GM19043 (cell line): ENCODE measurements at regions not wholly inside any gene's neighbourhood (a gene's known extent, or its start where the extent isn't known, plus 50 kb on each side); places are given as distances from the start of the nearest gene placed in this dataset.

ENCODE experiments used
- ATAC-seq: cut with Tn5 transposase; IDR thresholded peaks from one replicate; pipeline ENCODE4 v1.9.1; 2021; ENCODE audit warnings: low read depth; ENCODE audit not compliant: unreplicated experiment

DNA sequence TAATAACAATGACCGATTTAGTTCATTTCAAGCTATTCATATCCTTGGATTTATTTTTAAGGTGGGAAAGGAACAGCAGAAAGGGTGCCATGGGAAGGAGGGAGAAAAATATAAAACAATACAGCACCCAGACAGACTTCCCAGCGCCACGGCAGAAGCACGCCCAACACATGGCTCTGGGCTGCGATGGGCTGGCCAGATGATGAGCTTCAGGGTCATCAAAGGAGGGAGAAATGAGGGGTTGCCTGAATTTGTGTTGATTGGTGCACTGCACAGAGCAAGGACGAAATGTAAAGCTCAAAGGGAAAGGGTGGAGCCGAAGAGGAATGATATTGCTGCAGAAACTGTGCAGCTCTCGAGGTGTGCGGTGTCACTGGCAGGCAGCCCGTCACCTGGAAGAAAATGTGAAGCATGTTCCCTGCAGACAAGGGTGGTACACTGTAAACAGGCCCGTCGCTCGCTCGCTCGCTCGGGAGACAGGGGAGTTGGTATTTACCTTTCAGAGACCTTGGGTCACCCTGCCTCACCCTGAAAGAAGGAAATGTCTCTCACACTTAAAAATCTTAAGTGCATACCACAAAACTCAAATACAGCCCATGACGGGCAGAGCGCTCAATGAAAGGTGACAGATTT is 195.5 kb upstream of the CTAGE1 start:
- ATAC-seq = no peak

DNA sequence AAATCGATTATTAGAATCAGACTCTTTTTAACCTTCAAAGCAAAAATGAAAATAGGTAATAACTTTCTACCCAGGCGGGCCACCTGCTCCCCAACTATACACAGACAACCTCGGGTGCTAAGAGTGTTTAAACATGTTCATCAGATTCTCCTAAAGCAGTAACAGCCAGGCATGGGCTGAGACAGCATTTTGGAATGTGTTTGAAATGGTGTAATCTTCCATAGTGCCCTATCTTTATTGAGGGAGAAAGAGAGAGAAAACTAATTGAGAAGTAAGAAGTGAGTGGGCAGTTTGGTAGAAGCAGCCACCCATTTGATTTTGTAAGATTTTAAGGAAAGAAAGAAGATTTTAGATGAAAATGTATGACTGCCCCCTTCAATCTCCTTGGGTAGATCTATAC is 196.1 kb upstream of the CTAGE1 start:
- ATAC-seq = no peak

DNA sequence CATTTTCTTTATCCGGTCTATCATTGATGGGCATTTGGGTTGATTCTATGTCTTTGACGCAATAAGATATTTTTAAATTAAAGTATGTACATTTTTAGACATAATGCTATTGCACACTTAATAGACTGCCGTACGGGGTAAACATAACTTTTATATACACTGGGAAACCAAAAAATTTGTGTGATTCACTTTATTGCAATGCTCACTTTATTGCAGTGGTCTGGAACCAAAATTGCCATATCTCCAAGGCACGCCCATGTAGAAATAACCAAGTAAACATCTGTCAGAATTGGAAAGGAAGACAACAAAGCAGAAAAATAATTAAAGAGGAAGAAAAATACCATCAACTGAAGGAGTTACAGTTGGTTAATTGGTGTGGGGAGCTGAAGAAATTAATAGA is 205.8 kb upstream of the CTAGE1 start:
- ATAC-seq = no peak

DNA sequence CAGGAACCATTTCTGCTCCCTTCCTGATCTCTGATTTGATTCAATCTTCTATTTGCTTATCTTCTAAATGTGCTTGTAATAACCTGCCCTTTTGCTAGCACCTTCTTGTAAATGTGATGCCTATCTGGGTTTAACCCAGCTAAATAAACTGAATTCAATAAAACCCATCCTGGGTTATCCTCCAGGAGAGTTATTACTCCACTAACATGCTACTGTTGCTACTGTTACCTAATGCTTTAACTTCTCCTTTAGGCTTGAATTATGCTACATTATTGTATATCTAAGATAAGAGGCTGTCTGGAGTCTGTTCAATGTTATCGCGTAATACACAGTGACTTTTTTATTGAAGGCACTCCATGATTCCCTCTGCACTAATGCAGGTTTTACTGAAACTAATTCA is 206.5 kb upstream of the CTAGE1 start:
- no peak for ATAC-seq

DNA sequence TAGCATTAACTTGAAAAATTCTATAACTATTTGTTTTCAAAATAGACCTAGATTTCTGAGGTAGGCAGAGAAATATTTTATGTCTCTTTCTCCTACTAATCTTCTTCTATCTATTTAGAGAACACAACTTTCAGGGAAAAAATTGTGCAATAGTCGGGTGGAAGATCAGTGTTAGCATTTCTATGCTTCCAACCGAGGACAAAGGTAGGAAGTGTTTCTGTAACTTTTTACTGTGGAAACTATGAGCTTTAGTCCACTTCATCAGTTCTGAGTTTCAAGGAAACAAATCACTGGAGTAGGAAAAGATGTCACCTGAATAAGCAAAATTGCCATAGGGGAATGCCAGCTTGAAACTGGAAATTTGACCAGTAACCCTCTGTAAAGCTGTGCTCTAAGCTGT is 207.7 kb upstream of the CTAGE1 start:
- ATAC-seq = no peak

DNA sequence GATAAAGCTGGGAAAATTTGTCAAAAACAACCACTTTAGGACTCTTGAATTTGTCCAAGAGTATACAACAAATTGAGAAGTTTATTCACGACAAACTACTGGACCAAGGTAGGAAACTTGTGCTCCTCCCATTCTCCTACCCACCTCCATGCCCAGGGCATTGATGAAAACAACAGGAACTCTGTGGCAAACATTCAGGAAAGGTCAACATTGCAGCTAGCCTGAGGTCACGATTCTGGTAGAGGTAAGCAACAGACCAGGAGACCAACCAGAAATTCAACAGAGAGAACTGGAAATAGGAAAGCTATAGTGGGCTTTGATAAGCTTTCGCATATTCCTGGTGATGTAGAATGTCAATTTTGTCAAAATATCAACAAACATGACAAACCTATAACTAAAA is 209.1 kb upstream of the CTAGE1 start:
- ATAC-seq = no peak

DNA sequence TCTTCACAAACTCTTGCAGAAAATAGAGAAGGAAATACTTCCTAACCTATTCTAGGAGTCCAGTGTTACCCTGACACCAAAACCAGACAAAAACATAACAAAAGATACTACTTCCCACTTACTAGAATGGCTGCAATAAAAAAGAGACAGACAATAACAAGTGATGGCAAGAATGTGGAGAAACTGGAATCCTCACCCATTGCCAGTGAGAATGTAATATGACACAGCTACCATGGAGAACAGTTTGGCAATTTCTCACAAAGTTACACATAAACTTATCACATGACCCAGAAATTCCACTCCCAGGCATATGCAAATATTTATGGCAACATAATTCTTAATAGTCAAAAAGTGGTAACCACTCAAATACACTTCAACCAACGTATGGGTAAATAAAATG is 209.8 kb upstream of the CTAGE1 start:
- ATAC-seq = no peak

DNA sequence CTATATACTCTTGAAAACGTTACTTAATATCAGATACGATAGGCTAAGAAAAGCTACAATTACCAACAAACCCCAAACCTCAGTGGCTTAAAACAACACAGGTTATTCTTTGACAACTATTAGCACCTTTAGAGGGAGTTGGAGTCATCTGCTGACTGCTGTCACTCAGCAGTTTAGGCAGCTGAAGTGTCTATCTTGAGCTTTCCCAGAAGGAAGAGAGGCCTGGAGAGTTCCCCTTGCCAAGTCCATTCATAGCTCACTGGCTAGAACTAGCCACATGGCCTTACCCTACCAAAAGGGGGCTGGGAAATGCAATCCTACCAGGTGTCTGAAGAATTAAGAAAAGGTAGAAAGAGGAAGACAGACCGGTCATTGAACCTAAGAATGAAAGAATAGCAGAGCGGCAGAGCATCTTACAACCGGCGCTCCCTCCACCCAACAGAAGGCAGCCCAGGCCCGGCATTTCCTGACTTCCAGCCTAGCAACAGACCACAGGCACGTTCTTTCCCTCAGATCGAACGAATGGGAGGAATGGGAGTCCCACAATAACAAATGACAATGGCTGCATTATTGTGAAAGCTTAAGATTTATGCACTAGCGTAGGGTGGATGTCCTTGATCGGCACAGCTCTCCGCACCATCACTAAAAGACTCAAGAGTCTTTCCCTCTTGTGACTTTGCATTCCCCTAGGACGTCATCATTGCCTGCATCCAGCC is 211.2 kb upstream of the CTAGE1 start:
- ATAC-seq = no peak

DNA sequence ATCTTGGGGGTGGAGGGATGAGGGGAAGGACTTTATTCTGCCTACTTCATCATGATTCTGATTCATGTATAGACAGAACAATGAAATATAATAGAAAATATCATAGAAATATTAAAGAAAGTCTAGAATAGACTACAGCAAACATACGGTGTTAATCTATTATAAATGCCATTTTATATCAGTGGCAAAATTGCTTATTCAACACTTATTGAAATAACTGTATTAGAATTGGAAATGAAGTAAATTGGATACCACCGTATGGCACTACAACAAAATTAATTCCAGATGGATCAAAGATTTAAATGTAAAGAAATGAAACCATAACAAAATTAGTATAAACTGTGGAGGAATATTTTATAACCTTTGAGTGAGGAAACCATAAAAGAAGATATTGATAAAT is 213.3 kb upstream of the CTAGE1 start:
- no peak for ATAC-seq

DNA sequence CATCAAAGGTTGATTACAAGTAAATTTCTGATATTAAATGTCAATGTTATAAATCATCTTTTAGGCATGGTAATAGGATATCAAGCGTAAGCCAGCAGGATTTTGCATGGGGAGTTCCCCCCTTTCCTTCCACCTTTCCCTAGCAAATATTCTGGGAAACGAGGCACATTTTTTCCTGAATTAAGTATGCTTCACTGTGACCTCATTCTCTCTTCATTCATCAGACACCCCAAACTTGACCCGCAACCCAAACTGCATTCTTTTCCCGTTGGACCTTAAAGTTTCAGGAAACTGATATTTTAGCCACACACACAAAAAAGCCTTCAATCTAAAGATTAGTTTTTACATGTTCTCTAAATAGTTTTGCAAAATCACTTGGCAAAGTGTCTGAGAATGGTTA is 214.5 kb upstream of the CTAGE1 start:
- no peak for ATAC-seq

DNA sequence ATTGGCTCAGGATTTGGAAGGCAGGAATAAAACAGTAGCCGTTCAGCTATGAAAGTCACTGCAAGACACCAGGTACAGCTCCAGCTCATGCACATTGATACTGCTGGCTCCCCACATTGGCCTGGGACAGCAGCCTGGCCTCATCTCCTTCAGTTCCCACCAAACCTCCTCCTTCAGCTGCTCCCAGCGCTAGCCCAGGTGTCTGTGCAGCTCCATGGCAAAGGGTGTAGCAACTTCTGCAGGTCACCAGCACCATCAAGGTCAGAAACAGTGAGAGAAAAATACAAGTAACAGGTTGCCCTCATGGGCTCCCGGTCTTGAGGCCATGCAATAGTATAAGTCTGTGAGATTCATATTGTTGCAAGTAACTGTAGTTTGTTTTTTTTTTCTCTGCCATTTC is 216.7 kb upstream of the CTAGE1 start:
- ATAC-seq = no peak

DNA sequence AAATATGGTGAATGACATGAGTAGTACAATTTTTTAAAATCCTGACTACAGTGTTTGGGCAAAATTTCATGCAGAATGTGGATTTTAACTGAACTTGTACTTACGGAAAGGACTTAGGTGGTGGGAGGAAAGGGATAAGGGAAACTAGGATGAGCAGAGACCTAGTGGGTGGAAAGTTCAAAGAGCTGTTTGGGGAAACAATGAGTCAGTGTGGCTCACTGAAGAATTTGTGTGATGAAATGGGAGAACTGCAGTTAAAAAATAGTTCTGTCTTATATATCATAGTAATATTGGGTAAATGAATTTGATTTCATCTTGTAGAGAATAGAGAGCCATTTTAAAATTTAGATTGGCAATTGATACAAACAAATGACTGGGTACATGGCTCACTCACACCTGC is 220.1 kb upstream of the CTAGE1 start:
- no peak for ATAC-seq

DNA sequence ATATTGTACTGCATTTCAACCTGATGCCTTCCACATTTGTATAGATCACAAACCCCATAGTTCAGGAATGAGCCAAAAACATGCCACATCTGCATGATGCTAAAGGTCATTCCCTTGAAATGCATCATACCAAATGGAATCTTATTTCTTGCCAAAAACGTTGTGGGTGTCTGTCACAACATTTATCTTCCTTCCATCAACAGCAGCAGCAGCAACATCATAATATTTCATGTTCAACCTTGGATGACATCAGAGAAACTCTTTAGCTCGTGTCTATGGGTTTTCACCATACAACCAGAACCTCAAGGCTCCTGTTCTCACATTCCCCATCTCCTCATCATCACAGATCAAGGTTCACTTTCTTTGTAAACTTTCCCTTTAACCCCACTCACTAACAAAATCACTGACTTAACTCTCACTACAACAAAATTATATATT is 221.3 kb upstream of the CTAGE1 start:
- ATAC-seq = no peak

DNA sequence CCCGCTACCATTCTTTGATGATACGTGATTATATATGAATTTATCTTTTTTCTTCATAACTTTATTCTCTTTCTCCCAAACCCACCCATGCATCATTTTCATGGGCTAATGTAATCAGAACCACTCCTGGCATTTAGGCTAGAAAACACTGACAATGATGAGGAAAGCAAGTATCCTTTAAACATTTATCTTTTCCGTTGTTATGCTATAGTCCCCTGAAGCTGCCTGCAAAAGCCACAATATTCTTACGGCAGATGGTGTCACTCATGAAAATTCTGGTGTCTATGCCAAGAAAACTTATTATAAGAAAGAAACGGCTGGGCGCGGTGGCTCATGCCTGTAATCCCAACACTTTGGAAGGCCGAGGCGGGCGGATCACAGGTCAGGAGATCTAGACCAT is 221.8 kb upstream of the CTAGE1 start:
- ATAC-seq = no peak

DNA sequence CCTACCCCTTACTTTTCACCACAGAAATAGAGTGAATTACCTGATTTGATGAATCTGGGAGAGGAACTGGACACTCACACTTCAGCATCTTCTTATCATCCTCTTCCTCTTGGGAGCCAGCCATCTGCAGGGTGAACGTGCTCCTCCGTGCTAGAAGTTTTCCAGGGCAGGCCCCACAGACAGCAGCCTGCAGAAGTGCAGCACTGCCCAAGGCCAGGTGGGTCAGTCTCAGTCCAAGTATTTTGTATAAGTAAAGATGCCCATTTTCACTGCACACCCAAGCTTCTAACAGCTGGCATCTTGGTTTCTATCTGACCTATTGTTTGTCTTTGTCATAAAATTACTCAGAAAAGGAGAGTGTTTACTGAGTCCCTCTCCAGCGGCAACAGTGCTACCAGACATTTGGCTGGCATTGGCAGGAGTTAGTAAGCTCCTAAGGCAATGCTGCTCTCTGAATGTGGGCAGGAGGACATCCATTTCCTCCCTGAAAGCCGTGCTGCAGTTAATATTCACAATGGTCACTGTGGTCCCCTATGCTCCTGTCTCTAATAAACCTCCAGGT is 222.6 kb upstream of the CTAGE1 start:
- no peak for ATAC-seq

DNA sequence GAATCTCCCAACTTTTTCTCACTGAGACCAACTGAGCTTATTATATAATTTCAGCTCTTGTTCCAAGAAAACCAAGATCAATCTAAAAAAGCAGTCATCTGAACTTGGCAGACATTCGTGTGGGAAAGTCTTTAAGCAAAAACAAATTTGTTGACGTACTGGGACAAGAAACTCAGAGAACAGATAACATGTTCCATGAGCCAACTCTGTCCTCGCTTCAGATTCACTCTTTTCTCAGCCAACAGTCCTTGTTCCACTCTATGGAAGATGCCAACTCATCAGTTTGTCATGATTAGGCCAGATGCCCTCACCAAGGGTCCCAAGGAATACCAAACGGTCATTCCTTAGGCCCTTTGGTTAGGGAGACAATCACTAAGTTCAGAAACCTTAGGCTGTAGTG is 224.2 kb upstream of the CTAGE1 start:
- ATAC-seq = no peak

DNA sequence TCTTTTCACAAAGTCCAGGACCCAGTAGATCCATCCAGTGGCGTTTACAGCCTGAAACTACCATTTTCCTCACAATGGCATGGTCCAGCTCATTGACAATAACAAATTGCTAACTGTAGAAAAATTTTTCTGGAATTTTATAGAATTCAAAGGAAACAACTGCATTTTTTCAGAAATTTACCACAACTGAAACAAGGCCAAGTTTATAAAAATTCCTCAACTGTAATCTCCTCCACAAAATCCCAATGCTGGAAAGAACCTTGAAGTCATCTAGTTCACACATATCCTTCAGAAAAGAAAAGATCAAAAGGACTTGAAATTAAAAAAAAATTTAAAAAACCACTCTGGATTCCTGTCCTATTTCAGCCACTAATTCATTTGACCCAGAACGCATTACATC is 226.0 kb upstream of the CTAGE1 start:
- ATAC-seq = no peak

DNA sequence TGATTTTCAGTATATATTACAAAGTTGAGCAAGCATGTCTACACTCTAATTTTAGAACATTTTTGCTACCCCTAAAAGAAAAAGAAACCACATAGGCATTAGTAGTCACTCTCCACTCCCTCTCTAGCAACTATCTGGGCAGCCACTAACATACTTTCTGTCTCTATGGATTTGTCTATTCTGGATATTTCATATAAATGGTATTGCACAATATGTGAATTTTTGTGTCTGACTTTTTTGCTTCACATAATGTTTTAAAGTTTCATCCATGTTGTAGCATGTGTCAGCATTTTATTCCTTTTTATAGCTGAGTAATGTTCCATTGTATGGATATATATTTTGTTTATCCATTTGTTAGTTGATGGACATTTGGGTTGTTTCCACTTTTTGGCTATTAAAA is 232.5 kb upstream of the CTAGE1 start:
- ATAC-seq = no peak

DNA sequence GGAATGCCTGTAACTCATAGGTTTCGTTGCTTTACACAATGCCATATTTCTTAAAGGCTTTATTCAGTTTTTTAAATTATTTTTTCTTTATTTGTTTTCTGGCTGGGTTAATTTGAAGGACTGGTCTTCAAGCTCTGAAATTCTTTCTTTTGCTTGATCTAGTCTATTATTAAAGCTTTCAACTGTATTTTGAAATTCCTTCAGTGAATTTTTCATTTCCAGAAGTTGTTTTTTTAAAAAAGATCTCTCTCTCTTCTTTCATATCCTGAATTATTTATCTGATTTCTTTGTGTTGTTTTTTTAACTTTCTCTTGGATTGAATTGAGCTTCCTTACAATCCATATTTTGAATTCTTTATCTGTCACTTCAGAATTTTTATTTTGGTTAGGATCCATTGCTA is 239.9 kb upstream of the CTAGE1 start:
- ATAC-seq = no peak

DNA sequence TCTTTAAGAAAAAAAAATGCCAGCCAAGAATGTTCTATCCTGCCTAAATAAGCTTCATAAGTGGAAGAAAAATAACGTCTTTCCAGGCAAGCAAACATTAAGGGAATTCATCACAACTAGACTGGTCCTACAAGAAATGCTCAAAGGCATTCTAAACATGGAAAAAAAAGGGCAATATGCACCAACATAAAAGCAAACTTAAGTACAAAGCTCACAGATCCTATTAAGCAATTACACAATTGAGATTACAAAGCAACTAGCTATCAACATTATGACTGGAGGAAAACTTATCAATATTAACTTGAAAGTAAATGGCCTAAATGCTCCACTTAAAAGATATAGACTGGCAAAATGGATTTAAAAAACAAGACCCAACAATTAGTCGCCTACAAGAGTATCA is 240.6 kb upstream of the CTAGE1 start:
- no peak for ATAC-seq

DNA sequence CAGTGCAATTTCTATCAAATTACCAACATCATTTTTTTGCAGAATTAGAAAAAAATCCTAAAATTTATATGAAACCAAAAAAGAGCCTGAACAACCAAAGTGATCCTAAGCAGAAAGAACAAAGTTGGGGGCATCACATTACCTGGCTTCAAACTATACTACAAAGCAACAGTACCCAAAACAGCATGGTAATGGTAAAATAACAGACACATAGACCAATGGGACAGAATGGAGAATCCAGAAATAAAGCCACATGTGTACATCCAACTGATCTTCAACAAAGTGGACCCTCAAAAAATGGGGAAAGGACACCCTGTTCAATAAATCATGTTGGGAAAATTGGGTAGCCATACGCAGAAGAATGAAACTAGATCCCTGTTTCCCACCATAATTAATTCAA is 245.7 kb upstream of the CTAGE1 start:
- no peak for ATAC-seq

DNA sequence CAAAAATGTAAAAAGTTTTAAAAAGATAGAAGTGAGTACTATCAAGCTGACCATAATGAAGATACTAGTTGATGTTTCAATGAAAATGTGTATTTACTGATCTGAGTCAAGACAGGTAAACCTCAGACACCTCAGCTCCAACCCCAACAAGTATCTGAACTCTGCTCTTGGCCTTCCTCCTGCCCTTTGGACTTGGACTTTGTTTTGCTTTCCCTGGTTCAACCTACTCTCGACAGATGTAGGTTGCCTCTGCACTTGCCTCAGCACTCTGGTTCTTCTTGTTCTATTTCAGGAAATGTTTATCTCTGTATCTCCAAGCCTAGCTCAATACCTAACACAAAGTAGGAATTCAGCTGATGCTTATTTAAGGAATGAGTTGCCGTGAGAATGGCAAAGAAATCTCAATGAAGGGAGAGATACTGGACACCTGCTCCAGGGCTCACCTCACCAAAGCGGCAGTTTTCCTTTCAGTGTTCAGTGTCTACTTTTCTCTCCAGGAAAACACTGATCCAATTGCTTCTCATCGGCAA is 248.8 kb upstream of the CTAGE1 start:
- ATAC-seq = no peak
